H1 (cell line): ENCODE measurements at regions not wholly inside any gene's neighbourhood (a gene's known extent, or its start where the extent isn't known, plus 50 kb on each side); places are given as distances from the start of the nearest gene placed in this dataset.

Experiments used
- CTCF ChIA-PET: fragments of 300-600 bp; sonication (Branson Sonifier 250); formaldehyde crosslinking; loops from one replicate; lab custom pipeline; 2021; ENCODE audit not compliant: partially characterized antibody; lab: Charles Lee
- POLR2A ChIA-PET: fragments of 300-600 bp; sonication (Branson Sonifier 250); formaldehyde crosslinking; loops from one replicate; lab custom pipeline; 2021; ENCODE audit warnings: inconsistent platforms; ENCODE audit not compliant: partially characterized antibody; lab: Charles Lee
- DNase-seq, 2 experiments: peaks; one replicate each; pipeline versions ENCODE4 v3.0.0 to v3.0.0-alpha.2; 2010 to 2022; ENCODE audit warnings: low spot score in 2 of 2, low read depth in 1 of 2, mixed read lengths in 1 of 2
- FAIRE-seq: peaks from 2 replicates; lab custom pipeline; 2011; peaks lifted over from hg19 to GRCh38; lab: Jason Lieb, UNC
- H2AFZ ChIP-seq: 2 replicates; pipeline ENCODE4 v1.8.1; 2012; ENCODE audit warnings: low read length, inconsistent platforms
- H2AK5ac ChIP-seq: 2 replicates; pipeline ENCODE4 v1.6.1; 2013; ENCODE audit warnings: low read depth, low read length
- H2BK120ac ChIP-seq: replicated peaks from 2 replicates; pipeline ENCODE3; 2013; ENCODE audit warnings: low read depth, low read length, inconsistent platforms
- H2BK12ac ChIP-seq: 2 replicates; pipeline ENCODE4 v1.6.1; 2013; ENCODE audit warnings: low read depth, low read length
- H2BK15ac ChIP-seq: 2 replicates; pipeline ENCODE4 v1.6.1; 2013; ENCODE audit warnings: low read length
- H2BK20ac ChIP-seq: 2 replicates; pipeline ENCODE4 v1.6.1; 2013; ENCODE audit warnings: low read length
- H2BK5ac ChIP-seq: 2 replicates; pipeline ENCODE4 v1.6.1; 2013; ENCODE audit warnings: low read depth, low read length
- H3K14ac ChIP-seq: 2 replicates; pipeline ENCODE4 v1.6.1; 2013; ENCODE audit warnings: inconsistent platforms; ENCODE audit not compliant: insufficient read length
- H3K18ac ChIP-seq: 2 replicates; pipeline ENCODE4 v1.6.1; 2013; ENCODE audit warnings: low read length; ENCODE audit errors: extremely low read depth
- H3K23ac ChIP-seq: 2 replicates; pipeline ENCODE4 v1.6.1; 2013; ENCODE audit warnings: inconsistent platforms; ENCODE audit not compliant: insufficient read length
- H3K23me2 ChIP-seq: 2 replicates; pipeline ENCODE4 v1.6.1; 2013; ENCODE audit warnings: low read depth, low read length
- H3K27ac ChIP-seq: 2 replicates; pipeline ENCODE4 v1.6.1; 2011; ENCODE audit warnings: low read depth, low read length, inconsistent platforms
- H3K27me3 ChIP-seq, 4 experiments: replicated peaks in 1 of 4; 1 replicate in 1 of 4; 2 replicates in 3 of 4; pipeline versions ENCODE4 v1.6.1 to v1.8.1; 2011 to 2013; ENCODE audit warnings: low read length in 3 of 4, mild to moderate bottlenecking in 3 of 4, inconsistent platforms in 2 of 4, mixed read lengths in 2 of 4, moderate library complexity in 1 of 4; ENCODE audit not compliant: control insufficient read depth in 3 of 4, insufficient read depth in 3 of 4; ENCODE audit errors: extremely low read depth in 1 of 4
- H3K36me3 ChIP-seq, 4 experiments: 2 replicates each; pipeline versions ENCODE4 v1.6.1 to v1.8.1; 2011 to 2013; ENCODE audit warnings: mild to moderate bottlenecking in 4 of 4, low read length in 3 of 4, moderate library complexity in 2 of 4, control low read depth in 1 of 4, inconsistent platforms in 1 of 4; ENCODE audit not compliant: insufficient read depth in 4 of 4, control insufficient read depth in 2 of 4
- H3K4ac ChIP-seq: replicated peaks from 2 replicates; pipeline ENCODE3; 2013; ENCODE audit warnings: low read length, low read depth, mixed read lengths, inconsistent platforms; ENCODE audit not compliant: insufficient read length
- H3K4me1 ChIP-seq, 4 experiments: replicated peaks in 1 of 4; 1 replicate in 1 of 4; 2 replicates in 3 of 4; pipeline versions ENCODE4 v1.6.1 to v1.8.1; 2011 to 2013; ENCODE audit warnings: low read length in 3 of 4, inconsistent platforms in 2 of 4, mixed read lengths in 1 of 4; ENCODE audit not compliant: insufficient read depth in 4 of 4, control insufficient read depth in 3 of 4
- H3K4me2 ChIP-seq, 2 experiments: 2 replicates each; pipeline versions ENCODE4 v1.6.1 to v1.8.1; 2011 to 2013; ENCODE audit warnings: low read depth in 2 of 2, low read length in 2 of 2, control low read depth in 1 of 2, inconsistent platforms in 1 of 2, mild to moderate bottlenecking in 1 of 2; ENCODE audit not compliant: insufficient read depth in 1 of 2
- H3K4me3 ChIP-seq, 4 experiments: fragments of 200-600, 300-600 bp in 1 of 4; sonication (generic), shearing (Covaris generic), sonication (Bioruptor Twin) in 1 of 4; 2 replicates each; pipeline versions ENCODE4 v1.5.1 to v1.8.1; 2011 to 2016; ENCODE audit warnings: low read length in 4 of 4, low read depth in 3 of 4, control low read depth in 2 of 4, inconsistent platforms in 2 of 4, mild to moderate bottlenecking in 2 of 4, mixed read lengths in 1 of 4, moderate library complexity in 1 of 4; ENCODE audit not compliant: insufficient read depth in 2 of 4; ENCODE audit errors: extremely low read depth in 1 of 4
- H3K56ac ChIP-seq: replicated peaks from 2 replicates; pipeline ENCODE3; 2013; ENCODE audit warnings: low read depth, mild to moderate bottlenecking, mixed read lengths, low read length, inconsistent platforms; ENCODE audit not compliant: insufficient read length
- H3K79me1 ChIP-seq: 2 replicates; pipeline ENCODE4 v1.6.1; 2013; ENCODE audit warnings: low read depth, low read length, control low read depth
- H3K79me2 ChIP-seq, 2 experiments: 2 replicates each; pipeline versions ENCODE4 v1.6.1 to v1.8.1; 2012 to 2013; ENCODE audit warnings: low read length in 2 of 2, mild to moderate bottlenecking in 2 of 2, inconsistent platforms in 1 of 2; ENCODE audit not compliant: insufficient read depth in 2 of 2, control insufficient read depth in 1 of 2
- H3K9ac ChIP-seq, 4 experiments: replicated peaks in 1 of 4; 1 replicate in 1 of 4; 2 replicates in 3 of 4; pipeline versions ENCODE4 v1.6.1 to v1.8.1; 2011 to 2013; ENCODE audit warnings: low read depth in 3 of 4, low read length in 3 of 4, control low read depth in 2 of 4, mild to moderate bottlenecking in 2 of 4, moderate library complexity in 2 of 4, inconsistent platforms in 1 of 4; ENCODE audit errors: extremely low read depth in 1 of 4
- H3K9me3 ChIP-seq, 2 experiments: 2 replicates each; pipeline versions ENCODE4 v1.6.1 to v1.8.1; 2012 to 2013; ENCODE audit warnings: mild to moderate bottlenecking in 2 of 2, moderate library complexity in 2 of 2, control low read depth in 1 of 2, inconsistent platforms in 1 of 2, low read depth in 1 of 2, low read length in 1 of 2, mixed read lengths in 1 of 2; ENCODE audit not compliant: insufficient read depth in 2 of 2
- H4K20me1 ChIP-seq, 2 experiments: replicated peaks in 1 of 2; 2 replicates each; pipeline versions ENCODE3 to v1.8.1; 2011 to 2013; ENCODE audit warnings: inconsistent platforms in 2 of 2, low read length in 2 of 2, mild to moderate bottlenecking in 1 of 2; ENCODE audit not compliant: insufficient read depth in 2 of 2, control insufficient read depth in 1 of 2
- H4K5ac ChIP-seq: 2 replicates; pipeline ENCODE4 v1.6.1; 2013; ENCODE audit warnings: low read length, low read depth, mixed read lengths, inconsistent platforms; ENCODE audit not compliant: insufficient read length
- H4K8ac ChIP-seq: 2 replicates; pipeline ENCODE4 v1.8.0; 2013; ENCODE audit warnings: mild to moderate bottlenecking, moderate library complexity, low read length, inconsistent platforms; ENCODE audit not compliant: insufficient read depth; ENCODE audit errors: extremely low read depth
- H4K91ac ChIP-seq: replicated peaks from 2 replicates; pipeline ENCODE3; 2013; ENCODE audit warnings: low read length, mixed read lengths, inconsistent platforms; ENCODE audit not compliant: insufficient read length
- BCL11A ChIP-seq, 2 experiments: IDR thresholded peaks; one replicate each; pipeline ENCODE4 v1.6.1; 2011; ENCODE audit warnings: low read depth in 2 of 2, low read length in 2 of 2, mild to moderate bottlenecking in 2 of 2
- CBX5 ChIP-seq: fragments of 300-800, 300-1000 bp; sonication (generic); IDR thresholded peaks from 2 replicates; pipeline ENCODE4 v1.7.1; 2016; ENCODE audit warnings: antibody characterized with exemption, low read length, low read depth
- CBX8 ChIP-seq: fragments of 300-800, 300-1000 bp; sonication (generic); IDR thresholded peaks from 2 replicates; pipeline ENCODE4 v1.7.1; 2016; ENCODE audit warnings: low read depth, low read length, borderline replicate concordance
- CHD2 ChIP-seq: IDR thresholded peaks from 2 replicates; pipeline ENCODE4 v1.6.1; 2012; ENCODE audit warnings: low read length, improper control_type of control experiment
- E2F6 ChIP-seq: IDR thresholded peaks from 2 replicates; pipeline ENCODE4 v1.6.1; 2012; ENCODE audit warnings: inconsistent platforms
- EGR1 ChIP-seq: IDR thresholded peaks from 2 replicates; pipeline ENCODE4 v1.6.1; 2011; ENCODE audit warnings: low read depth, low read length, borderline replicate concordance
- EZH2 ChIP-seq: fragments of 200-600 bp; sonication (generic); IDR thresholded peaks from 2 replicates; pipeline ENCODE4 v1.7.1; 2012; ENCODE audit warnings: low read depth, mild to moderate bottlenecking, moderate library complexity, low read length, inconsistent platforms; ENCODE audit not compliant: severe bottlenecking
- NANOG ChIP-seq: IDR thresholded peaks from 2 replicates; pipeline ENCODE4 v1.6.1; 2011; ENCODE audit warnings: low read length, low read depth, mild to moderate bottlenecking, inconsistent platforms; ENCODE audit not compliant: insufficient read depth, poor library complexity, severe bottlenecking
- NRF1 ChIP-seq: IDR thresholded peaks from 2 replicates; pipeline ENCODE4 v1.6.1; 2011; ENCODE audit warnings: mild to moderate bottlenecking, low read depth, low read length, improper control_type of control experiment
- POLR2A ChIP-seq, 2 experiments: IDR thresholded peaks; 1 replicate in 1 of 2; 2 replicates in 1 of 2; pipeline ENCODE4 v1.6.1; 2011; ENCODE audit warnings: low read depth in 2 of 2, low read length in 2 of 2, mild to moderate bottlenecking in 2 of 2; ENCODE audit errors: control extremely low read depth in 1 of 2
- SP2 ChIP-seq: IDR thresholded peaks from 2 replicates; pipeline ENCODE4 v1.6.1; 2012; ENCODE audit warnings: mild to moderate bottlenecking, low read length, inconsistent platforms
- ZNF274 ChIP-seq: IDR thresholded peaks from 2 replicates; pipeline ENCODE4 v1.7.0; 2012; ENCODE audit warnings: low read length, borderline replicate concordance; ENCODE audit errors: extremely low read depth
- WGBS, 2 experiments: shearing (Covaris generic) in 1 of 2; methylation state at CpG; one replicate each; pipeline versions ENCODE4 v1.1.6 to v1.1.7; 2013 to 2015; ENCODE audit warnings: low lambda C conversion rate in 2 of 2, mixed read lengths in 2 of 2, inconsistent platforms in 1 of 2, low coverage in 1 of 2, missing lambda C conversion rate in 1 of 2; ENCODE audit not compliant: insufficient replicate concordance in 2 of 2, insufficient coverage in 1 of 2, insufficient read length in 1 of 2; ENCODE audit errors: extremely low coverage in 1 of 2, missing lambda C conversion rate in 1 of 2; 5-methylcytosine and 5-hydroxymethylcytosine counted together

GRCh38 chr7:35424440-35424839, 170.5 kb upstream of the TBX20 start:
- Histone ChIP-seq H2BK15ac (no peak overlapping the region), H3K4me1 (no peaks in the 10 kb centered on the region), H3K79me2 (no peaks in the 10 kb centered on the region), H3K9ac (no peak overlapping the region), H3K56ac (no peak overlapping the region), H4K5ac (no peak overlapping the region), H3K36me3 (no peaks in the 10 kb centered on the region), H3K4me2 (no peak overlapping the region), H3K79me1 (no peaks in the 10 kb centered on the region), H2AFZ (no peak overlapping the region), H3K23ac (no peak overlapping the region), H4K91ac (no peak overlapping the region), H3K27me3 (0 out of 7 replicates have a peak, but pooled peaks cover 0 to 3% (median 0%) of the 10 kb centered on the region in 4 experiments), H2AK5ac (no peak overlapping the region), H2BK120ac (no peak overlapping the region), H2BK12ac (no peak overlapping the region), H3K23me2 (no peaks in the 10 kb centered on the region), H3K4me3 (no peak overlapping the region), H3K9me3 (peaks cover 0 to 11% of the 10 kb centered on the region in 2 experiments; a peak in 2 of 4 replicates), H3K4ac (no peak overlapping the region), H3K14ac (no peak overlapping the region), H3K18ac (no peak overlapping the region), H4K20me1 (no peaks in the 10 kb centered on the region), H4K8ac (no peak overlapping the region), H2BK5ac (no peak overlapping the region), H3K27ac (no peak overlapping the region), H2BK20ac (no peak overlapping the region)
- WGBS, 2 experiments: 90% methylated on average over 4 of the region's 4 CpGs; no CpG with 5 or more reads in 1 of the 2 experiments
- FAIRE-seq (no peak), DNase-seq (no peak)
- ChIA-PET CTCF (interaction anchor here (0.5 to 5.6 kb wide), 27 partner anchors 9 to 367 kb away, joined by 3 to 55 read pairs (median 4); no protein-coding TSS in a partner anchor), POLR2A (no interaction called here)
- TF ChIP-seq CHD2: no peak
- no peak for TF ChIP-seq NRF1
- no peak for TF ChIP-seq NANOG
- TF ChIP-seq ZNF274: no peak
- TF ChIP-seq SP2: no peak
- TF ChIP-seq E2F6: no peak
- TF ChIP-seq BCL11A (IDR thresholded peaks at IDR 0.05; ENCODE audit: low read depth in 2 of 2, low read length in 2 of 2): no peak
- no peak for TF ChIP-seq POLR2A (IDR thresholded peaks at IDR 0.05; ENCODE audit: control extremely low read depth in 1 of 2, low read depth in 2 of 2, low read length in 2 of 2)
- no peak for TF ChIP-seq CBX5
- TF ChIP-seq CBX8: no peak
- no peak for TF ChIP-seq EGR1
- TF ChIP-seq EZH2: no peak
